ENCODE measurements at regions not wholly inside any gene's neighbourhood (a gene's known extent, or its start where the extent isn't known, plus 50 kb on each side); places are given as distances from the start of the nearest gene placed in this dataset.

DNA sequence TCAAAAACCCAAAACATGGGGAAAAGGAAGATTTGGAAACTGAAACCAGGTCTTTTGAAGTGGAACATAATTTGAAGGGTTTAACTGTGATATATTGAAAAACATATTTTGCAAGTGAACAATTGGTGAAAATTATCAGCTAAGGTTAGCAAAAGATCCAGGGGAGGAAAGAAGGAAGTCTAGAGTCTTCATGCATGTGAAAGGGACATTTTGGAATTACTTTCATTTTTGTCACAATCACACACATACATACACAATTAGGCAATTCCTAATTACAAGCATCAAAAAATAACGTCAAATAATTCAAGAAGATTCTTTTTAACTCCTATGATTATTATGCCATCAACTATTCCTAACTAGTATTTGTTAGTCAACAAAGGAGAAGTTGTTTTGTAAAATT lies 64.7 kb upstream of the NFIA start:
- TF ChIP-seq, protein P1, sequence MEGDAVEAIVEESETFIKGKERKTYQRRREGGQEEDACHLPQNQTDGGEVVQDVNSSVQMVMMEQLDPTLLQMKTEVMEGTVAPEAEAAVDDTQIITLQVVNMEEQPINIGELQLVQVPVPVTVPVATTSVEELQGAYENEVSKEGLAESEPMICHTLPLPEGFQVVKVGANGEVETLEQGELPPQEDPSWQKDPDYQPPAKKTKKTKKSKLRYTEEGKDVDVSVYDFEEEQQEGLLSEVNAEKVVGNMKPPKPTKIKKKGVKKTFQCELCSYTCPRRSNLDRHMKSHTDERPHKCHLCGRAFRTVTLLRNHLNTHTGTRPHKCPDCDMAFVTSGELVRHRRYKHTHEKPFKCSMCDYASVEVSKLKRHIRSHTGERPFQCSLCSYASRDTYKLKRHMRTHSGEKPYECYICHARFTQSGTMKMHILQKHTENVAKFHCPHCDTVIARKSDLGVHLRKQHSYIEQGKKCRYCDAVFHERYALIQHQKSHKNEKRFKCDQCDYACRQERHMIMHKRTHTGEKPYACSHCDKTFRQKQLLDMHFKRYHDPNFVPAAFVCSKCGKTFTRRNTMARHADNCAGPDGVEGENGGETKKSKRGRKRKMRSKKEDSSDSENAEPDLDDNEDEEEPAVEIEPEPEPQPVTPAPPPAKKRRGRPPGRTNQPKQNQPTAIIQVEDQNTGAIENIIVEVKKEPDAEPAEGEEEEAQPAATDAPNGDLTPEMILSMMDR (IDR thresholded peaks at IDR 0.05): no peak
- TF ChIP-seq POLR2AphosphoS5 (IDR thresholded peaks at IDR 0.05): no peak

Measured in suprapubic skin (tissue), 3 donors.